ENCODE measurements at regions not wholly inside any gene's neighbourhood (a gene's known extent, or its start where the extent isn't known, plus 50 kb on each side); places are given as distances from the start of the nearest gene placed in this dataset.

DNA sequence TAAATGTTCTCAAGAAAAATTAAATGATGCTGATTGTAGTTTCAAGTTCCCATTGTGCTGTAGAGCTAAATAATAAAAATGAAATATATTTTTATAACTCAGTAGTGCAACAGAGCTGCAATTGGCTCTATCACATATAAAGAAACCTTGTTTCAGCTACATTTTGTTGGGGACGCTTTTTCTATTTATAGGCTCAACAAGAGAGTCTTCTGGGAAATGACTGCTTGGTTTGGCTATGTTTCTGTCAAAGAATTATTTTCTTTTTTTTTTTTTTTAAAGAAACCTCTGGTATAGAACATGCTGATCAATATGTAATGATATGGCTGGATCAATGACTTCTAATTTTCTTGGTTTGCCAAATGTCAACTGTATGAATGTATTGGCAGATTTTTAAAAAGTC, 76.5 kb downstream of the OTOL1 start:
- FAIRE-seq (no peak), DNase-seq (ENCODE audit: low read depth) (no peak)
- H3K36me3 ChIP-seq (ENCODE audit: control insufficient read depth, insufficient read depth, low read length): no peaks in the 10 kb centered on the region
- TF ChIP-seq, protein P1, sequence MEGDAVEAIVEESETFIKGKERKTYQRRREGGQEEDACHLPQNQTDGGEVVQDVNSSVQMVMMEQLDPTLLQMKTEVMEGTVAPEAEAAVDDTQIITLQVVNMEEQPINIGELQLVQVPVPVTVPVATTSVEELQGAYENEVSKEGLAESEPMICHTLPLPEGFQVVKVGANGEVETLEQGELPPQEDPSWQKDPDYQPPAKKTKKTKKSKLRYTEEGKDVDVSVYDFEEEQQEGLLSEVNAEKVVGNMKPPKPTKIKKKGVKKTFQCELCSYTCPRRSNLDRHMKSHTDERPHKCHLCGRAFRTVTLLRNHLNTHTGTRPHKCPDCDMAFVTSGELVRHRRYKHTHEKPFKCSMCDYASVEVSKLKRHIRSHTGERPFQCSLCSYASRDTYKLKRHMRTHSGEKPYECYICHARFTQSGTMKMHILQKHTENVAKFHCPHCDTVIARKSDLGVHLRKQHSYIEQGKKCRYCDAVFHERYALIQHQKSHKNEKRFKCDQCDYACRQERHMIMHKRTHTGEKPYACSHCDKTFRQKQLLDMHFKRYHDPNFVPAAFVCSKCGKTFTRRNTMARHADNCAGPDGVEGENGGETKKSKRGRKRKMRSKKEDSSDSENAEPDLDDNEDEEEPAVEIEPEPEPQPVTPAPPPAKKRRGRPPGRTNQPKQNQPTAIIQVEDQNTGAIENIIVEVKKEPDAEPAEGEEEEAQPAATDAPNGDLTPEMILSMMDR (IDR thresholded peaks at IDR 0.05; ENCODE audit: insufficient read depth, low read length, severe bottlenecking): no peak
- H3K4me3 ChIP-seq (ENCODE audit: low read depth, low read length): no peak overlapping the region
- H3K27me3 ChIP-seq (ENCODE audit: control insufficient read depth, insufficient read depth, low read length): no peaks in the 10 kb centered on the region

DNA sequence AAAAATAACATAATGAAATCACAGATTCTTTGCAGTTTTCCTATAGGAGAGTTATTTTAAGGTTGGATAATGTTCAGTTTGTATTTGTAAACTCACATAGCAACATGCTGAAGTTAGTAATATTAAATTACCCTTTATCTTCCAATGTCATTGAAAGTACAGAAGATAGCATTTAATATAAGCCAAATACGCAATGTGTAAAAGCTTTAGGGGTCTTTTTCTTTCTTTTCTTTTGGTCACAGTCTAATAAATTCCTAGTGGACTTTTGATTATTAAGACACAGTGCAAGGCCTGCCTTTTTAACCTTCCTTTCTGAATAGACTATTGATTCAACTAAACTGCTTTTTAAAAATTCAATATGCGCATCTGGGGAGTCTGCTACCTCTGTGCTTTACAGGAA, 79.3 kb downstream of the OTOL1 start:
- Histone ChIP-seq H3K4me3 (ENCODE audit: low read depth, low read length) (no peak overlapping the region), H3K27me3 (ENCODE audit: control insufficient read depth, insufficient read depth, low read length) (no peaks in the 10 kb centered on the region), H3K36me3 (ENCODE audit: control insufficient read depth, insufficient read depth, low read length) (no peaks in the 10 kb centered on the region)
- DNase-seq (ENCODE audit: low read depth) (no peak), FAIRE-seq (no peak)
- TF ChIP-seq, protein P1 (IDR thresholded peaks at IDR 0.05; ENCODE audit: insufficient read depth, low read length, severe bottlenecking): no peak

DNA sequence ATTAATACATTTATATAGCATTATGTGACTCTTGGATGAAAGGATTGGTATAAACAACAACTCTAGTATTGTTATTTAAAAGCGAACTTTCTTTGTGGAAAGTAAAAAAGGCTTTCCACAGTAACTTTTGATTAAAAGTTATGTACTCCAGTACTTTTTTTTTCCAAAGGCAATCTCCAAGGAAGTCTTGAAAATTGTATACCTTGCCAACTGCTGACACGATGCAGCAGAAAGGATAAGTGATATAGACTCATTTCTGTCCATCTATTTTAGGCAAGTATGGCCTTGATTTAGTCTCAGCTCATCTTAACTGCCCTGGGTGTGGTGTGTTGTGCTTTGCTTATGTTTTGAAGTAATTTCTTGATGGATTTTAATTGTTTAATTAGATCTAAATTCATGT, 79.7 kb downstream of the OTOL1 start:
- H3K4me3 ChIP-seq (ENCODE audit: low read depth, low read length): no peak overlapping the region
- no peaks in the 10 kb centered on the region for H3K27me3 ChIP-seq (ENCODE audit: control insufficient read depth, insufficient read depth, low read length)
- no peaks in the 10 kb centered on the region for H3K36me3 ChIP-seq (ENCODE audit: control insufficient read depth, insufficient read depth, low read length)
- FAIRE-seq (no peak), DNase-seq (ENCODE audit: low read depth) (no peak)
- TF ChIP-seq, protein P1 (IDR thresholded peaks at IDR 0.05; ENCODE audit: insufficient read depth, low read length, severe bottlenecking): no peak

DNA sequence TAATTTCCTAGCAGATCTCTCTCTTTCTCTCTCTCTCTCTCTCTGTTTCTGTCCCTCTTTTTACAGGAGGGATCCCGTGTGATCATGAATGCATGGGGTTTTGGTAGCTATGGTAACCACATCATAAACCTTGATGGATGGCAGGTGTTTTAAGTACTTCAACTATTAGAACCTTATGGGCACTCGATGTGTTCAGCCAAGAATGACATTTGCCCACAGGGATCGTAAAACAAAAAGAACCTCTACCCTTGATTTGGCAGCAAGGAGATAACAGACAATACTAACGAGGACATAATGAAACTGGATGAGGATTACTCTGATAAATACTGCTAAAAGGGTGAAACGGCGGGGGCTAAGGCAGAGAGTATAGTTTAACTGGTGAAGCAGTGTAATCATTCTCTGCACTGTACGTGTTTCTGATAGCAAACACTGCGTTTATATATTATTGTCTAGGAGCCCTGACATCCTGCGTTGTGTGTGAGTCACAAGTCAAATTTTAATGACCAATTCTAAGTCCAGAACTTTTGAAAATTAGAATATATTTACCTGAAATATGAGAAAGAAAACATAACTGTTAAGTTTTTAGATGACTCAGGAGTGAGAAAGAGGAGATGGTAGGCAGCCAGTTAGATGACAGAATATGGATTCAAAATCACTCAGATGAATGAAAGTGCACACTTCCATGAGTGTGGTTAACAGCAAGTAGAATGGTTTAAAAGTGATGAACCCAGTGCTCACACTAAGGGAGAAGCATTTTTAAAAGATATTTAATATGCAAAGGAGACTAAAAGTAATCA, 80.3 kb downstream of the OTOL1 start:
- TF ChIP-seq, protein P1 (IDR thresholded peaks at IDR 0.05; ENCODE audit: insufficient read depth, low read length, severe bottlenecking): no peak
- Histone ChIP-seq H3K36me3 (ENCODE audit: control insufficient read depth, insufficient read depth, low read length) (no peaks in the 10 kb centered on the region), H3K27me3 (ENCODE audit: control insufficient read depth, insufficient read depth, low read length) (no peaks in the 10 kb centered on the region), H3K4me3 (ENCODE audit: low read depth, low read length) (no peak overlapping the region)
- DNase-seq (ENCODE audit: low read depth) (no peak), FAIRE-seq (no peak)

DNA sequence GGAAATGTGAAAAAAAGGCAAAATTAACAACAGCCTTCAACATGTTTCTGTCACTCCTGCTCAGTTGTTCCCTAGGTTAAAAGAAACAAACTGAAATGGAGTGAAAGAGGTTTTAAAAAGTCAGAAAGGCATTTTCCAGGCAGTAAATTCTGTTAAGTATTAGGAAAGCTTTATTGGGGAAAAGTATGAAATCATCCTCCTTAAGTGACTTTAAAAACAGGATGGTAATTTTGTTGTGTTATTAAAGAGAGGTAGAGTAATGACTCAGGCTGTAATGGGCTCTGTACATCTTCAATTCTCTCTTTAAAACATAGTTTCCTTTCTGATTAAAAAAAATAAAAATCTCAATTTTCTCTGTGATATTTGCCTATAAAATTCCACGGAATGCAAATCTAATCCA, 81.1 kb downstream of the OTOL1 start:
- Histone ChIP-seq H3K4me3 (ENCODE audit: low read depth, low read length) (no peak overlapping the region), H3K27me3 (ENCODE audit: control insufficient read depth, insufficient read depth, low read length) (no peaks in the 10 kb centered on the region), H3K36me3 (ENCODE audit: control insufficient read depth, insufficient read depth, low read length) (no peaks in the 10 kb centered on the region)
- TF ChIP-seq, protein P1 (IDR thresholded peaks at IDR 0.05; ENCODE audit: insufficient read depth, low read length, severe bottlenecking): no peak
- no peak for FAIRE-seq
- DNase-seq (ENCODE audit: low read depth): no peak
